ENCODE measurements at regions not wholly inside any gene's neighbourhood (a gene's known extent, or its start where the extent isn't known, plus 50 kb on each side); places are given as distances from the start of the nearest gene placed in this dataset.

GRCh38 chr4:79621061-79621460 is 213.0 kb upstream of the GK2 start:
- no peak for TF ChIP-seq CTCF (IDR thresholded peaks at IDR 0.05)
- no peak for TF ChIP-seq E2F4 (CRISPR knock-in tag; IDR thresholded peaks at IDR 0.05; ENCODE audit: borderline replicate concordance, low read depth)
- TF ChIP-seq ZNF416 (CRISPR knock-in tag; IDR thresholded peaks at IDR 0.05), result no peak
- no peak for TF ChIP-seq JAZF1 (CRISPR knock-in tag; IDR thresholded peaks at IDR 0.05)
- TF ChIP-seq ATF2 (CRISPR knock-in tag; IDR thresholded peaks at IDR 0.05; ENCODE audit: borderline replicate concordance, low read depth), result no peak
- TF ChIP-seq, protein P1, sequence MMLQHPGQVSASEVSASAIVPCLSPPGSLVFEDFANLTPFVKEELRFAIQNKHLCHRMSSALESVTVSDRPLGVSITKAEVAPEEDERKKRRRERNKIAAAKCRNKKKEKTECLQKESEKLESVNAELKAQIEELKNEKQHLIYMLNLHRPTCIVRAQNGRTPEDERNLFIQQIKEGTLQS (CRISPR knock-in tag; conservative IDR thresholded peaks at IDR 0.05), result no peak
- TF ChIP-seq TP53 (CRISPR knock-in tag; IDR thresholded peaks at IDR 0.05), result no peak
- TF ChIP-seq NR2C2 (CRISPR knock-in tag; IDR thresholded peaks at IDR 0.05), result no peak
